Activated CD4-positive, CD25-positive, alpha-beta regulatory T cell treated with anti-CD3 and anti-CD28 coated beads, Interleukin-2, amount 50 U/mL, for 24 hours (primary cell): ENCODE measurements at regions not wholly inside any gene's neighbourhood (a gene's known extent, or its start where the extent isn't known, plus 50 kb on each side); places are given as distances from the start of the nearest gene placed in this dataset.
"Not testable (repeated sequence)": the region's sequence is repeated elsewhere in the genome, so short reads cannot be mapped to it uniquely, and the experiment has no call there.

Experiments
- ATAC-seq, 2 donors: fragments of 150-1000 bp; cut with Tn5 transposase; one replicate each; pipeline ENCODE4 v1.10.0; 2021; ENCODE audit warnings: mild to moderate bottlenecking in 1 of 2, moderate library complexity in 1 of 2

- no peak for ATAC-seq
Measured at GRCh38 chr7:84941936-84942335, 244.9 kb downstream of the SEMA3D start.

GRCh38 chr7:84941291-84941690 is 245.6 kb downstream of the SEMA3D start:
- ATAC-seq: no peak

DNA sequence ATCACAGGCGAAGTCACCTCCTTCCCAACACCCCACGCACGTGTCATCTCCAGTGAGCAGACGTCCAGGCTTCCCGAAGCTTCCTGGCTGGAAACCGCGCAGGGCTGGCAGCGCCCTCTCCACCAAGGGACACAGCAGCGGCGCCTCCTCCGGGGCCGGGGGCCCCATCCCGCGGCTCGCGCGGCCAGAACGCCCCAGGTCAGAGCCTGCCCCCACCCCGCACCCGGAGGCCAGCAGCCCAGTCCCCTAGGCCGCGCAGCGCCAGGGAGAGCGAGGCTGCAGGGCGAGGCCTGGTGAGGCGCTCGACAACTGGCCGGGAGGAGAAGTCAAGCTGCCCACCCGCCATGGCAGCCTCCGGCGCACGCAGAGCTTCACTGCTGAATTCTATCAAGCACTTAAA is 247.0 kb downstream of the SEMA3D start:
- ATAC-seq: no peak

DNA sequence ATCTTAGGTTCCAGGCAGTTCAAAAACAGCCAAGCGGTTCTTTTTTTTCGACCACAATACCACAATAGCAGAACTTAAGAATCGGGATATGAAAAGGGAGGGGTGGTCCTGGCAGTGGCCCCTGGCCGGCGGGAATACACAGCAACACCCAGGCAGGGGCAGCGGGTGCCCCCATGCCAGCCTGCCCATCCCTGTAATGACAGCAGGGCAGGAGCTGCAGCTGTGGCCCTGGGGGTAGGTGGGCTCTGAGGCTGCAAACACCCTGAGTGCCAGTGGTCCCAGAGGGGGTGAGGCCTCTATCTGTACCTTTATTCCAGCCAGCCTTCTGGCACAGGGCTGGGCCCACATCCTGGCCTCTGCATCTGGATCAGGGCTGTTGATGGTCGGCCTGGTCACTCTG is 247.4 kb downstream of the SEMA3D start:
- no peak for ATAC-seq

DNA sequence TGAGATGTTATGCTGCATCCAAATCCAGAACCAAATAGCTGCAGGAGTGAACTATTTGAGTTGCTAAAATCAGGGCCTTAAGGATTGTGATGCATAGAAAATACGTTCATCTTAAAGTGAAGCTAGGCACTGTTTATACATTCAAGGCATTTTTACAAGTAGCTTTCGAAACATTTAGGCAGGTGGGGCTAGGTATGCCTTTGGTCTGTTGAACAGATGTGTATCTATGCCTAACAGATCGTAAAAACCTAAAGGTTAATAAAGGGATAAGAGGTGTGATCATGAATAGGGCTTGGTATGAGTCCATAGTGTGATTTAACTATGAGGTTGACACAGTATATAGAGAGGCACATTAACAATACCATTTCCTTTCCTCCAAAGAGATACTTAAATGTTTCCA is 262.5 kb downstream of the SEMA3D start:
- no peak for ATAC-seq

- no peak for ATAC-seq
Measured at GRCh38 chr7:84923348-84923747, 263.5 kb downstream of the SEMA3D start.

GRCh38 chr7:84921154-84921553 is 265.7 kb downstream of the SEMA3D start:
- no peak for ATAC-seq

DNA sequence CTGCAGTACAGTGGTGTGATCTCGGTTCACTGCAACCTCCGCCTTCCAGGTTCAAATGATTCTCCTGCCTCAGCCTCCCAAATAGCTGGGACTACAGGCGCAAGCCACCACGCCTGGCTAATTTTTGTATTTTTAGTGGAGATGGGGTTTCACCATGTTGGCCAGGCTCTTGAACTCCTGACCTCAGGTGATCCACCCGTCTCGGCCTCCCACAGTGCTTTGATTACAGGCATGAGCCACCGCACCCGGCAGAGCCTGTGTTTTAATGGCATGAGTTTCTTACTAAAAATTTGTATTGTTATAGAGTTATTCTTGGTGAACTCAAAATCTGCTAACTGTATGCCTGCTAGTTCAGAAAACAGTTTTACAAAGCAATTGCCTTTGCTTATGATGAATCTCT is 269.9 kb downstream of the SEMA3D start:
- ATAC-seq: not testable (repeated sequence)

DNA sequence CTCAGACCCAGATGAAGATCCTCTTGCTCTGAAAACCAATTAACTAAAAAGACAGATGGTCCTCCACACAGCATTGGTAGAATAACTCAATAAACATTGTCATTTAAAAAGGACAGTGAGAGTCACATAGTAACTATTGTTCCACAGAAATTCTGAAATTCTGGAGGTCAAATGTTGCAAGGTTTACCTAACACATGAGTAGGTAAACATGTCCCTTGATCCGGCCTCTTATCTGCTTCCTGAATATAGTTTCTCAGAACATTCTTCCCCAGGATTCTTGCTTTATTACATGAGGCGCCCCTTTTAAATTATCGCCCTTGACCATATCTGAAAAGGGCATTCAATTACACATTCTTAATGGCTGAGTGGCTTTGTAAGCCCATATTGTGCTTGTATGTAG is 270.7 kb downstream of the SEMA3D start:
- no peak for ATAC-seq

DNA sequence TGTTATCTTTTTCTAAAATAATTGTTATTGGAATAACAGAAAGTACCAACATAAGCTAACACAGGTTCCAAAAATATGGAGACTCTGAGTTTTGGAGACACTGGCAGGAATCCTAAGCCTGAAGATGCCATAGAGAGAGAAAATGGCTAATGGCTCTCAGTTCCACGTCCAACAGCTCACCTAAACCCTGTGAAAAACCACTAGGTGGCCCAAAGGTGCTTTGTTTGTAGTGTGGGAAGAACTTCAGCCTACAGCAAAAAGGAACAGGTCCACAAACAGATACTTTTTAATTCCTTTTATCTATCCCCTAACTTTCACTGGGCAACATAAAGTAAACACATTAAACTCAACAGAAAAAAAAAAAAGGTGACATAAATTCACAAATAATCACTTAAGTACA is 272.3 kb downstream of the SEMA3D start:
- no peak for ATAC-seq

DNA sequence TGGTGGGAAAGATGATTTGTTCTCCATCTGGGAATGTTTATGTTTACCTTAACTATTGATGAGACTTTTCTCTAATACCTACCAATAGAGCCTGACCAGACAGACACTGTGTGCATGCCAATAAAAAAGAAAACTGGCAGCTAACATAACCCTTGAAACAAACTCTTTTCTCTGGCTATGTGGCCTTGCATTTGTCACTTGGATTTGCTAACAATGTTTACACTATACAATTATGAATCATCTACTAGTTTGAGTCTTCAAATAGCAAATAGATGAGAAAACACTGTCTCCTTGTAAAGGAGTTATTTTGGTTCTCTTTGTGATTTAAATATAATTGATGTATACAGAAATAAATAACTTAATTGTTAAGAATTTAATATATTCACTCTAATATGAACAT is 273.1 kb downstream of the SEMA3D start:
- no peak for ATAC-seq

- ATAC-seq: no peak
Measured at GRCh38 chr7:84912993-84913635, 273.7 kb downstream of the SEMA3D start.

- no peak for ATAC-seq
Measured at GRCh38 chr7:84912537-84912936, 274.3 kb downstream of the SEMA3D start.

DNA sequence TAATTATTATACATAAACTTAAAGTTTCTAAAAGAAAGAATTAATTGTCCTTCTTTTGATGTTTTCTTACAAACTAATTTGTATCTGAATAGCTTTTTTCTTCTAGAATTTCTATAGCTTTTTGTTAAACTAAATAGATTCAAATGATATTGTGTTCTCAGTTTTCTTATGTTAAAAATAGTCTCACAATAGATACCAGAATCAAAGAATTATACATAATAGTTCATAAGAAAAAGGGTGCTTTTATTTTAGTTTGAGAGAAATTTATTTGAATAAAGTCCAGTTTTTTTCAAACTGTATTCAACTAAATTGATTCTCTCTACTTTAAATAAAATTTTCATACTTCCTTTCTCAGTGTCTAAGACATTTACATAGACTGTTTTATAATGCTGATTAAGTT is 274.8 kb downstream of the SEMA3D start:
- no peak for ATAC-seq

GRCh38 chr7:84911077-84911476 is 275.8 kb downstream of the SEMA3D start:
- no peak for ATAC-seq

GRCh38 chr7:84910322-84910721 is 276.5 kb downstream of the SEMA3D start:
- ATAC-seq: not testable (repeated sequence)

DNA sequence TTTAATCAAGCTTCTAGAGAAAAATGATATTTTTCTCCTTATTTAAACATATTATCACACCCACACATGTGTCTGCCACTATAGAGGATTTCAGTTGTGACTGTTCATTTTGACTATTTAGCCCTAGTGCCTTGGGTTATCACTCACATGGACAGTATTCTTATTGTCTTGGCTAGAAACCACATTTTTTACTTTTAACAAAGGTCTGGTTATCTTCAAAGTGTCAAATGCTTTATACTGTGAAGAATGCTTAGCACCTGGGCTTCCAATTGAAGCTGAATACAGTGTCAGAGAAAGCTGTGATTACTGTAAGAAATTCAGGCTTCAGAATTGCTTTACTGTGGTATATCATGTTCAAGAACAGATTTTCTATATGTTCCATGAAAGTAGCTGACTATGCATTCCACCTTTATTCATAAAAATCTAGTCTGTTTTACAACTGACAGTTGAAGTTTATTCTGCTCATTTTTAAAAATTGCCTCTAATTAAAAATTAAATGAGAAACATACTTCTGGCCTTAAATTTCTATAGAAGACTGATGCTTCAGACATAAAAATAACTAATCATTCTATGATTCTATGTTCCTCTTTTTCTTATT is 278.6 kb downstream of the SEMA3D start:
- no peak for ATAC-seq

DNA sequence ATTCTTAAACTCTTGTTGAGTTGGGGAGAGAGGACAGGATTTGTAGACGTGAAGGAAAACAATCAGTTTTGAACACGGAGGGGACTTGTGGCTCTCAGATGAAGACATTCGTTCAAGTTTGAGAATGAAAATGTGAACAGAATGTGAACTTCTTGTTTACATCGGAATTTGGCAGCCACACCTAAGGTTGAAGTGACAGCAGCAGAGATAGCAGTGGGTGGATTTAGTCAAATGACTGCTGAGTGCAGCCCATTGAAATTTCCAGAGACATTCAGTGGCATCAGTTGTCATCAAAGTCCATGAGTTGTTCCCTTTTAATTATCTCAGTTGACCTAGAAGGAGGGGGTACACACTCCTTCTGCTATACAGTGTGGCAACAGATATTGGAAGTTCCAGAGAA is 280.0 kb downstream of the SEMA3D start:
- ATAC-seq: no peak

DNA sequence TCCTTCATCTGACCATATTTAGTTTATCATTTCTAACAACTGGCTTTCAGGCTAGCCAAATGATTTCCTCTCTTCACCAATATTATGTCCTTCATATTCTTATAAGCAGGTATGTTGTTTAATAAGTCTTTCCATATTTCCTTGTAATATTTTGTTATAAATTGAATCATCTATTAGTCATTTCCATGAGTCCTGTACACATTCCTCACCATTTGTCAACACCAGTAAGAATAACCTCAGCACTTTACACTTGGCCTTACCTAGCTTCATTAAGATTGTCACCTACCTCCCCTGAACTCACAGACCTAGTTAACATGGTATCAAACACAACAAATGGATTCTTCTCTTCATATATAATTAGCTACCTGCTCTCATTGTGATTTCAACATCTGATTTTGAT is 282.3 kb downstream of the SEMA3D start:
- no peak for ATAC-seq

DNA sequence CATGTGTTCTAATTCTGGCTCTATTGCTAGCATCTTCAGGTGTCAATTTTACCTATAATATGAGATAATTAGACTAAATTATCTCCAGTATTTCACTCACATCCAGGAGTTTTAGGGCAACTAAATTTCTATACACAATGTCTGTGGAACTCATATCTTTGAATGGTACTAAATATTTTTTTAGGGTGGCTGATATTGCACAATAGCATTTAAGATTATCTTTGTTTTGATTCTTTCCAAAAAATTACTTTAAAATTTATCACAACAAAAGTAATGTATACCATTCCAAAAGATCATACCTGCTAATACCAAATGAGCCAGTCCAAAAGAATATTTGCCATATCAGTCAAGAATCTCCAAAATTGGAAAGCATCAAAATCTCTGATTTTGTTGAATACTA is 285.5 kb downstream of the SEMA3D start:
- ATAC-seq: no peak

DNA sequence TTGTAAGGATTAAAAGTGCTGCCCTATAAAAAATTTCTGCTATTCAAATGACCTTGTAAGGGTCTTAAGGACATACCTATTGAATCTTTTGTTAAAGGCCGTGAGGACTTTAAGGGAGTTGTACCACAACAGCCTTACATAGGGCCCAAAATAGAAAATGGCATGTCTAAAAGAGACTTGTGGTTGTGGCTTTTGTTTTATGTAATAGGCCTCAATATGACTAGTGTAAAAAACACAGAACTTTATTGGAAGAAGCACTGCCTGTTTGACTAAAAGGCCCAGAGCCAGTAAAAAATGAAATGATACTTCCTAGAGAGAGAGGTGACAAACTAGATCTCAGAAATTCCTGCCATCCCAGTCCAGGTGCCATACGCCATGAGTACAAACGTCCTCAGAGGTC is 286.6 kb downstream of the SEMA3D start:
- no peak for ATAC-seq

DNA sequence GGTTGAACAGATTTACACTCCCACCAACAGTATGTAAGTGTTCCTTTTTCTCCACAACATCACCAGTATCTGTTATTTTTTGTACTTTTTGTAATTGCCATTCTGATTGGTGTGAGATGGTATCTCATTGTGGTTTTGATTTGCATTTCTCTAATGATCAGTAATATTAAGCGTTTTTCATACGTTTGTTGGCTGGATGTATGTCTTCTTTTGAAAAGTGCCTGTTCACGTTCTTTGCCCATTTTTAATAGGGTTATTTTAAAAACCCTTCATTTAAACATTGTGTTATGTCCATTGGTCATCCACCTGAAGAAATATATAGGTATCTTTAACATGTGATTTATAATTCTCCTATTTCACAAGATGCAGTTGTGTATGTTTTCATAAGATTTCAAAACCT is 291.3 kb downstream of the SEMA3D start:
- ATAC-seq: no peak

DNA sequence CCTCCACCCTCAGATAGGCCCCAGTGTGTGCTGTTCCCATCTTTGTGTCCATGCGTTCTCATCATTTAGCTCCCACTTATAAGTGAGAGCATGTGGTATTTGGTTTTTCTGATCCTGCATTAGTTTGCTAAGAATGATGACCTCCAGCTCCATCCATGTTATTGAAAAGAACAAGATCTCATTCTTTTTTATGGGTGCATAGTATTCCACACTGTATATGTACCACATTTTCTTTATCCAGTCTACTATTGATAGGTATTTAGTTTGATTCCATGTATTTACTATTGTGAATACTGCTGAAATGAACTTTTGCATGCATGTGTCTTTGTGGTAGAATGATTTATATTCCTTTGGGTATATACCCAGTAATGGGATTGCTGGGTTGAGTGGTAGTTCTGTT is 303.3 kb downstream of the SEMA3D start:
- not testable (repeated sequence) for ATAC-seq

DNA sequence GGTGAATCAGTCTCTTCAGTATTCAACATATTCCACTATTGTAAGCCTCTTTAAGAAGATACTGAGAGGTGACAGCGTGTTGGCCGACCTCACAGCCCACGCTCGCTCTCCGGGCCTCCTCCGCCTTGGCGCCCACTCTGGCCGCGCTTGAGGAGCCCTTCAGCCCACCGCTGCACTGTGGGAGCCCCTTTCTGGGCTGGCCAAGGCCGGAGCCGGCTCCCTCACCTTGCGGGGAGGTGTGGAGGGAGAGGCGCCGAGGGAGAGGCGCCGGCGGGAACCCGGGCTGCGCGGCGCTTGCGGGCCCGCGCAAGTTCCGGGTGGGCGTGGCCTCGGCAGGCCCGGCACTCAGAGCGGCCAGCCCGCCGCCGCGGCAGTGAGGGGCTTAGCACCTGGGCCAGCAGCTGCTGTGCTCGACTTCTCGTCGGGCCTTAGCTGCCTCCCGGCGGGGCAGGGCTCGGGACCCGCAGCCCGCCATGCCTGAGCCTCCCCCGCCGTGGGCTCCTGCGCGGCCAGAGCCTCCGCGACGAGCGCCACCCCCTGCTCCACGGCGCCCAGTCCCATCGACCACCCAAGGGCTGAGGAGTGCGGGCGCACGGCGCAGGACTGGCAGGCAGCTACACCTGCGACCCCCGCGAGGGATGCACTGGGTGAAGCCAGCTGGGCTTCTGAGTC is 306.4 kb downstream of the SEMA3D start:
- ATAC-seq: not testable (repeated sequence)
